Osteoblast (primary cell): ENCODE measurements at regions not wholly inside any gene's neighbourhood (a gene's known extent, or its start where the extent isn't known, plus 50 kb on each side); places are given as distances from the start of the nearest gene placed in this dataset.

Experiments used
- DNase-seq: peaks from one replicate; pipeline ENCODE4 v3.0.0; 2011; ENCODE audit warnings: low spot score, mixed read lengths; ENCODE audit not compliant: insufficient read length; ENCODE audit errors: missing footprints
- H2AFZ ChIP-seq: 2 replicates; pipeline ENCODE4 v1.6.0; 2011; ENCODE audit warnings: mild to moderate bottlenecking, low read length
- H3K27ac ChIP-seq: 2 replicates; pipeline ENCODE4 v1.5.1; 2011; ENCODE audit warnings: mild to moderate bottlenecking, low read depth, low read length, moderate library complexity
- H3K27me3 ChIP-seq: 2 replicates; pipeline ENCODE4 v1.6.0; 2012; ENCODE audit warnings: mild to moderate bottlenecking, control low read depth, inconsistent platforms, low read length, moderate library complexity; ENCODE audit not compliant: insufficient read depth
- H3K36me3 ChIP-seq: 2 replicates; pipeline ENCODE4 v1.5.1; 2011; ENCODE audit warnings: mild to moderate bottlenecking, low read length, control low read depth, moderate library complexity; ENCODE audit not compliant: insufficient read depth
- H3K4me1 ChIP-seq: 2 replicates; pipeline ENCODE4 v1.5.1; 2011; ENCODE audit warnings: mild to moderate bottlenecking, low read length, control low read depth, moderate library complexity; ENCODE audit not compliant: insufficient read depth
- H3K4me2 ChIP-seq: 2 replicates; pipeline ENCODE4 v1.6.0; 2011; ENCODE audit warnings: mild to moderate bottlenecking, low read length; ENCODE audit not compliant: insufficient read depth
- H3K4me3 ChIP-seq: fragments of 200-600 bp; sonication (generic); 3 replicates; pipeline ENCODE4 v1.5.1; 2012; ENCODE audit warnings: mild to moderate bottlenecking, low read length, inconsistent platforms; ENCODE audit not compliant: insufficient read depth
- H3K79me2 ChIP-seq: 2 replicates; pipeline ENCODE4 v1.6.0; 2012; ENCODE audit warnings: mild to moderate bottlenecking, low read length, control low read depth, inconsistent platforms; ENCODE audit not compliant: insufficient read depth
- H3K9me3 ChIP-seq: 2 replicates; pipeline ENCODE4 v1.5.1; 2011; ENCODE audit warnings: low read depth, low read length, control low read depth
- H4K20me1 ChIP-seq: 2 replicates; pipeline ENCODE4 v1.6.0; 2012; ENCODE audit warnings: mild to moderate bottlenecking, low read length, control low read depth; ENCODE audit not compliant: insufficient read depth
- CTCF ChIP-seq: IDR thresholded peaks from 2 replicates; pipeline ENCODE4 v1.5.1; 2011; ENCODE audit warnings: mild to moderate bottlenecking, low read depth, low read length, moderate library complexity; ENCODE audit errors: extremely low read depth

GRCh38 chr1:81550753-81551152 is 250.0 kb upstream of the ADGRL2 start:
- H3K27me3 ChIP-seq, result no peaks in the 10 kb centered on the region
- no peak overlapping the region for H3K4me2 ChIP-seq
- no peak overlapping the region for H3K27ac ChIP-seq
- no peaks in the 10 kb centered on the region for H4K20me1 ChIP-seq
- H3K4me1 ChIP-seq, result no peaks in the 10 kb centered on the region
- no peak overlapping the region for H3K4me3 ChIP-seq
- no peaks in the 10 kb centered on the region for H3K9me3 ChIP-seq
- H3K36me3 ChIP-seq, result no peaks in the 10 kb centered on the region
- no peak for DNase-seq
- H3K79me2 ChIP-seq, result no peaks in the 10 kb centered on the region
- no peak for TF ChIP-seq CTCF
- H2AFZ ChIP-seq, result peak overlapping the region; percentile 32

- Histone ChIP-seq H3K4me2 (no peak overlapping the region), H2AFZ (no peak overlapping the region)
- peak; percentile 46 for DNase-seq
Measured at GRCh38 chr1:81549588-81550127, 251.1 kb upstream of the ADGRL2 start.

GRCh38 chr1:81548918-81549587 is 251.7 kb upstream of the ADGRL2 start:
- Histone ChIP-seq H4K20me1 (no peaks in the 10 kb centered on the region), H3K9me3 (no peaks in the 10 kb centered on the region), H3K36me3 (no peaks in the 10 kb centered on the region), H2AFZ (no peak overlapping the region), H3K79me2 (no peaks in the 10 kb centered on the region), H3K27ac (no peak overlapping the region), H3K27me3 (no peaks in the 10 kb centered on the region), H3K4me2 (no peak overlapping the region), H3K4me1 (no peaks in the 10 kb centered on the region), H3K4me3 (no peak overlapping the region)
- DNase-seq, result no peak
- TF ChIP-seq CTCF, result no peak

More at GRCh38 chr1:81549588-81550127, 251.1 kb upstream of the ADGRL2 start:
- H4K20me1 ChIP-seq, result no peaks in the 10 kb centered on the region
- H3K27me3 ChIP-seq, result no peaks in the 10 kb centered on the region
- H3K36me3 ChIP-seq, result no peaks in the 10 kb centered on the region
- H3K27ac ChIP-seq, result no peak overlapping the region
- H3K4me1 ChIP-seq, result no peaks in the 10 kb centered on the region
- no peaks in the 10 kb centered on the region for H3K9me3 ChIP-seq
- H3K4me3 ChIP-seq, result no peak overlapping the region
- no peaks in the 10 kb centered on the region for H3K79me2 ChIP-seq
- TF ChIP-seq CTCF, result peak; percentile 60

GRCh38 chr1:81547912-81548303 is 252.8 kb upstream of the ADGRL2 start:
- Histone ChIP-seq H3K27me3 (no peaks in the 10 kb centered on the region), H3K27ac (no peak overlapping the region), H4K20me1 (no peaks in the 10 kb centered on the region), H3K4me1 (no peaks in the 10 kb centered on the region), H3K79me2 (no peaks in the 10 kb centered on the region), H2AFZ (no peak overlapping the region), H3K9me3 (no peaks in the 10 kb centered on the region), H3K4me3 (no peak overlapping the region), H3K4me2 (no peak overlapping the region), H3K36me3 (no peaks in the 10 kb centered on the region)
- DNase-seq, result no peak
- TF ChIP-seq CTCF, result no peak
